T-cell (primary cell): ENCODE measurements at regions not wholly inside any gene's neighbourhood (a gene's known extent, or its start where the extent isn't known, plus 50 kb on each side); places are given as distances from the start of the nearest gene placed in this dataset.

Experiments
- ATAC-seq, 4 experiments: fragments of 200-7000 bp in 3 of 4; fragments of 150-1000 bp in 1 of 4; cut with Tn5 transposase; replicated peaks in 1 of 4; 1 replicate in 3 of 4; 2 replicates in 1 of 4; pipeline ENCODE4 v1.10.0; 2021; ENCODE audit warnings: moderate library complexity in 3 of 4, mild to moderate bottlenecking in 2 of 4, moderate number of reproducible peaks in 1 of 4
- CTCF ChIA-PET, 2 donors: fragments of 300-600 bp; sonication (Branson Sonifier 250); formaldehyde crosslinking; loops; one replicate each; lab custom pipeline; 2022; ENCODE audit warnings: antibody characterized with exemption in 2 of 2; lab: Charles Lee
- POLR2A ChIA-PET, 2 donors: fragments of 300-600 bp; sonication (Branson Sonifier 250); formaldehyde crosslinking; loops; one replicate each; lab custom pipeline; 2022; ENCODE audit warnings: antibody characterized with exemption in 2 of 2; lab: Charles Lee
- DNase-seq, 35 experiments: peaks; one replicate each; pipeline versions ENCODE4 v3.0.0 to v3.0.0-alpha.2; 2013 to 2023
- H3K27ac ChIP-seq: one replicate; pipeline ENCODE4 v1.5.1; 2013; ENCODE audit warnings: low read length
- H3K27me3 ChIP-seq, 2 experiments: replicated peaks in 1 of 2; 1 replicate in 1 of 2; 2 replicates in 1 of 2; pipeline versions ENCODE4 v1.6.1 to v1.7.0; 2013; ENCODE audit warnings: low read length in 1 of 2, mixed read lengths in 1 of 2; ENCODE audit not compliant: control insufficient read depth in 2 of 2, insufficient read depth in 2 of 2; ENCODE audit errors: extremely low read depth in 1 of 2
- H3K36me3 ChIP-seq, 2 donors: 1 replicate in 1 of 2; 2 replicates in 1 of 2; pipeline versions ENCODE4 v1.6.1 to v1.7.0; 2013; ENCODE audit warnings: low read length in 1 of 2; ENCODE audit not compliant: control insufficient read depth in 2 of 2, insufficient read depth in 1 of 2; ENCODE audit errors: extremely low read depth in 1 of 2
- H3K4me1 ChIP-seq, 2 experiments: 1 replicate in 1 of 2; 2 replicates in 1 of 2; pipeline versions ENCODE4 v1.6.1 to v1.7.0; 2013; ENCODE audit warnings: low read length in 2 of 2, mixed read lengths in 1 of 2; ENCODE audit not compliant: insufficient read depth in 2 of 2, control insufficient read depth in 1 of 2; ENCODE audit errors: extremely low read depth in 1 of 2
- H3K4me3 ChIP-seq, 2 donors: 1 replicate in 1 of 2; 2 replicates in 1 of 2; pipeline versions ENCODE4 v1.5.1 to v1.7.0; 2013; ENCODE audit warnings: mild to moderate bottlenecking in 2 of 2, low read length in 1 of 2, moderate library complexity in 1 of 2; ENCODE audit not compliant: control insufficient read depth in 1 of 2; ENCODE audit errors: extremely low read depth in 1 of 2
- H3K9me3 ChIP-seq: 2 replicates; pipeline ENCODE4 v1.7.0; 2013
- H3K27ac Mint-ChIP-seq, 2 donors: one replicate each; pipeline ENCODE4 v1.8.0; 2020 to 2021; ENCODE audit warnings: mild to moderate bottlenecking in 2 of 2, mixed read lengths in 2 of 2
- H3K27me3 Mint-ChIP-seq, 2 donors: one replicate each; pipeline ENCODE4 v1.8.0; 2021 to 2022; ENCODE audit warnings: mixed read lengths in 2 of 2
- H3K36me3 Mint-ChIP-seq: one replicate; pipeline ENCODE4 v1.8.0; 2021; ENCODE audit warnings: mixed read lengths
- H3K4me1 Mint-ChIP-seq, 3 donors: one replicate each; pipeline ENCODE4 v1.8.0; 2020 to 2022; ENCODE audit warnings: mixed read lengths in 3 of 3, mild to moderate bottlenecking in 1 of 3
- H3K4me3 Mint-ChIP-seq, 3 donors: one replicate each; pipeline ENCODE4 v1.8.0; 2020 to 2022; ENCODE audit warnings: mild to moderate bottlenecking in 3 of 3, mixed read lengths in 3 of 3, moderate library complexity in 3 of 3
- H3K9me3 Mint-ChIP-seq, 3 donors: one replicate each; pipeline ENCODE4 v1.8.0; 2020 to 2022; ENCODE audit warnings: mixed read lengths in 3 of 3
- WGBS: methylation state at CpG from one replicate; pipeline ENCODE4 v1.1.5; 2013; ENCODE audit warnings: missing lambda C conversion rate; ENCODE audit not compliant: insufficient coverage; 5-methylcytosine and 5-hydroxymethylcytosine counted together

- POLR2A ChIA-PET, result no interaction called here
- CTCF ChIA-PET, result no interaction called here
- Histone ChIP-seq H3K27me3 (no peaks in the 10 kb centered on the region), H3K9me3 (no peaks in the 10 kb centered on the region), H3K36me3 (no peaks in the 10 kb centered on the region), H3K27ac (no peak overlapping the region), H3K4me3 (no peak overlapping the region), H3K4me1 (no peaks in the 10 kb centered on the region)
- WGBS, result no CpG with 5 or more reads among the region's 3 CpGs
- Mint-ChIP-seq H3K4me1 (peaks cover 0 to 24% (median 7%) of the 10 kb centered on the region in 3 donors), H3K27ac (no peak overlapping the region), H3K36me3 (peaks cover 3% of the 10 kb centered on the region), H3K27me3 (no peaks in the 10 kb centered on the region), H3K9me3 (no peaks in the 10 kb centered on the region), H3K4me3 (no peak overlapping the region)
- ATAC-seq (no peak), DNase-seq (no peak)
Observed at GRCh38 chrX:10030570-10030969, 63.4 kb downstream of the CLDN34 start.

GRCh38 chrX:10031746-10032145, 64.6 kb downstream of the CLDN34 start:
- Mint-ChIP-seq H3K36me3 (peaks cover 7% of the 10 kb centered on the region), H3K9me3 (no peaks in the 10 kb centered on the region), H3K4me3 (no peak overlapping the region), H3K27me3 (no peaks in the 10 kb centered on the region), H3K27ac (no peak overlapping the region), H3K4me1 (peaks cover 0 to 22% (median 7%) of the 10 kb centered on the region in 3 donors)
- no peaks in the 10 kb centered on the region for H3K9me3 ChIP-seq
- POLR2A ChIA-PET, result no interaction called here
- no peaks in the 10 kb centered on the region for H3K4me1 ChIP-seq
- no peak for DNase-seq
- no peak overlapping the region for H3K27ac ChIP-seq
- ATAC-seq, result no peak
- H3K36me3 ChIP-seq, result no peaks in the 10 kb centered on the region
- no peak overlapping the region for H3K4me3 ChIP-seq
- 100% methylated on average over 2 of the region's 9 CpGs for WGBS
- CTCF ChIA-PET, result no interaction called here
- H3K27me3 ChIP-seq, result no peaks in the 10 kb centered on the region

GRCh38 chrX:10032147-10032546, 65.0 kb downstream of the CLDN34 start:
- no peaks in the 10 kb centered on the region for H3K4me1 ChIP-seq
- H3K36me3 ChIP-seq, result no peaks in the 10 kb centered on the region
- no peak overlapping the region for H3K27ac Mint-ChIP-seq
- no peaks in the 10 kb centered on the region for H3K27me3 ChIP-seq
- H3K27ac ChIP-seq, result no peak overlapping the region
- DNase-seq (no peak), ATAC-seq (no peak)
- peaks cover 7% of the 10 kb centered on the region for H3K36me3 Mint-ChIP-seq
- POLR2A ChIA-PET, result no interaction called here
- WGBS, result 71% methylated on average over 3 of the region's 4 CpGs
- no peaks in the 10 kb centered on the region for H3K9me3 Mint-ChIP-seq
- no peaks in the 10 kb centered on the region for H3K9me3 ChIP-seq
- H3K4me3 Mint-ChIP-seq, result no peak overlapping the region
- no peak overlapping the region for H3K4me3 ChIP-seq
- peaks cover 0 to 22% (median 7%) of the 10 kb centered on the region in 3 donors for H3K4me1 Mint-ChIP-seq
- no peaks in the 10 kb centered on the region for H3K27me3 Mint-ChIP-seq
- CTCF ChIA-PET, result no interaction called here

GRCh38 chrX:10033375-10034007, 66.3 kb downstream of the CLDN34 start:
- CTCF ChIA-PET, result interaction anchor here in 1 of 2 donors (0.5 kb wide), 1 partner anchor 79 kb away, joined by 3 read pairs; no protein-coding TSS in a partner anchor
- H3K27ac ChIP-seq, result no peak overlapping the region
- peaks cover 0 to 20% (median 7%) of the 10 kb centered on the region in 3 donors for H3K4me1 Mint-ChIP-seq

GRCh38 chrX:10034740-10035260, 67.6 kb downstream of the CLDN34 start:
- Histone ChIP-seq H3K36me3 (no peaks in the 10 kb centered on the region), H3K27ac (no peak overlapping the region), H3K4me3 (no peak overlapping the region), H3K9me3 (no peaks in the 10 kb centered on the region), H3K4me1 (no peaks in the 10 kb centered on the region), H3K27me3 (no peaks in the 10 kb centered on the region)
- no peak for ATAC-seq
- ChIA-PET POLR2A (no interaction called here), CTCF (no interaction called here)
- Mint-ChIP-seq H3K4me1 (peaks cover 0 to 20% (median 7%) of the 10 kb centered on the region in 3 donors), H3K36me3 (peaks cover 3% of the 10 kb centered on the region), H3K9me3 (no peaks in the 10 kb centered on the region), H3K27me3 (no peaks in the 10 kb centered on the region), H3K4me3 (no peak overlapping the region), H3K27ac (no peak overlapping the region)
- WGBS, result 70% methylated on average over 2 of the region's 8 CpGs
- no peak for DNase-seq

More at GRCh38 chrX:10033375-10034007, 66.3 kb downstream of the CLDN34 start:
- Mint-ChIP-seq H3K9me3 (no peaks in the 10 kb centered on the region), H3K4me3 (no peak overlapping the region), H3K27ac (no peak overlapping the region), H3K36me3 (peaks cover 3% of the 10 kb centered on the region), H3K27me3 (no peaks in the 10 kb centered on the region)
- H3K36me3 ChIP-seq, result no peaks in the 10 kb centered on the region
- ATAC-seq, result no peak
- no peaks in the 10 kb centered on the region for H3K27me3 ChIP-seq
- no peaks in the 10 kb centered on the region for H3K9me3 ChIP-seq
- H3K4me3 ChIP-seq, result no peak overlapping the region
- WGBS, result 80% methylated on average over 1 of the region's 7 CpGs
- H3K4me1 ChIP-seq, result no peaks in the 10 kb centered on the region
- no peak for DNase-seq
- POLR2A ChIA-PET, result no interaction called here

- Mint-ChIP-seq H3K27ac (no peak overlapping the region), H3K4me1 (peaks cover 0 to 17% (median 4%) of the 10 kb centered on the region in 3 donors), H3K27me3 (no peaks in the 10 kb centered on the region), H3K36me3 (peaks cover 5% of the 10 kb centered on the region), H3K9me3 (no peaks in the 10 kb centered on the region), H3K4me3 (no peak overlapping the region)
- POLR2A ChIA-PET, result no interaction called here
- CTCF ChIA-PET, result interaction anchor here in 1 of 2 donors (0.7 kb wide), 1 partner anchor 80 kb away, joined by 6 read pairs; no protein-coding TSS in a partner anchor
- no peaks in the 10 kb centered on the region for H3K4me1 ChIP-seq
- DNase-seq (no peak), ATAC-seq (no peak)
- no peaks in the 10 kb centered on the region for H3K27me3 ChIP-seq
- WGBS, result 83% methylated on average over 3 of the region's 6 CpGs
- H3K27ac ChIP-seq, result no peak overlapping the region
- no peak overlapping the region for H3K4me3 ChIP-seq
- no peaks in the 10 kb centered on the region for H3K36me3 ChIP-seq
- no peaks in the 10 kb centered on the region for H3K9me3 ChIP-seq
Observed at GRCh38 chrX:10038585-10038984, 71.4 kb downstream of the CLDN34 start.
